Embryonic facial prominence (tissue), 1 donor: ENCODE measurements at regions not wholly inside any gene's neighbourhood (a gene's known extent, or its start where the extent isn't known, plus 50 kb on each side); places are given as distances from the start of the nearest gene placed in this dataset.

Experiments
- DNase-seq: peaks from one replicate; pipeline ENCODE4 v3.0.0-alpha.2; 2016; ENCODE audit errors: extremely low spot score

DNA sequence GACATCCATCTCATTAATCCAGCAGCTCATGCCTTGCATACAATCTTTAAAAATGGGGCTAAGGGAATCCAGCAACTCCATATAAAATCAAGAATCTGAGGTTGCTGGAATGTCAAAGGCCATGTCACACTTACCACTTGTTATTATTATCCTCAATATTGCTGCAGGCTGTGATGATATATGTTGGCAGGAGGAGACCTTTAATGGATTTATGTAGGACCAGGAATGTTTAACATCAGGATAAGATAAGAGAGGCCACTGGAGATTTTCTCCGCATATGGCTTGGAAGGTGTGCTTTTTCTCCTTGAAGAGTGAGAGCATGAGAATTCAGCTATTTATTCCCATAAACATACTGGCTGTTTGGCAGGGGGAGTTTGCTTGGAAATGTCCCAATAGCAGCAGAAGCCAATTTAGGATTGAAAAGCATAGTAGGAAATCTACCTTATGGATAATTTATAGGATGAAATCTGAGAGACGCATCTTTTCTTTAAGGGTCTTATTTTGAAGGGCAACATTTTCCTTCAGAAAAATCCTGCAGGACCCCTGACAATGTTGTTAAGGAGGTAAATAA is 481.4 kb downstream of the AGTPBP1 start:
- no peak for DNase-seq

DNA sequence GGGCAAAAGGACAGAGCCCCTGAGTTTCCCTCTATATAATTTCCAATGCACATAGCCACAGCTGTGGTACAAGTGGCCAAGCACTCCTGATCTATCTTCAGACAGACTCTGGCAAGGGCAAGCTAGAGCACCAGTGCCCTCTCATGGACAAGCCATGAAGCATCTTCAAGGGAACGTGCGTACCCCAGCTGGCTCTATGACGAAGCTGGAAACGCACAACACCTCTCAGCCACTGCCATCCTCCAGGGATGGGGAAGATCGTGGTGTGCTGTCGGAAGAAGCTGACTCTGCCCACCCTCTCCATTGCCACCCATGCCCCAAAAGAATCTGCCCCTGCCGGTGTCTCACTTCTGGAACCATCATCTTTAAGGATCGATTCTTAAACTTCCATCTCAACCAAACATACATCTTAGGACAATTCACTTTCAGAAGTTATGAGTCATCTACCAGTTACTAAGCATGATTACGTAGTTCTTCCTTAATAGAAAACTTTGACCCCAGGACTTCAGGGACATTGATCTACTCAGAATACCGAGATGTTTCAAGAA is 482.9 kb downstream of the AGTPBP1 start:
- peak; percentile 44 for DNase-seq

DNA sequence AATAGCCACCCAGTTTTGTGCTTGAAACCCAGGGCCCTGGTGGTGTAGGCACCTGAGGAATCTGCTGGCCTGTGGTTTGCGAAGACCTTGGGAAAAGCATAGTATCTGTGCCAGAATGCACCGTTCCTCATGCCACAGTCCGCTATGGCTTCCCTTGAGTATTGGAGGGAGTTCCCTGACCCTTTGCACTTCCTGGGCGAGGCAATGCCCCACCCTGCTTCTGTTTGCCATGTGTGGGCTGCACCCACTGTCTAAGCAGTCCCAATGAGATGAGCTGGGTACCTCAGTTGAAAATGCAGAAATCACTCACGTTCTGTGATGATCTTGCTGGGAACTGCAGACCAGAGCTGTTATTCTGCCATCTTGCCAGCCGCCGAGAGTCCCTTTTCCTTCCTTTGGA is 483.5 kb downstream of the AGTPBP1 start:
- no peak for DNase-seq

DNA sequence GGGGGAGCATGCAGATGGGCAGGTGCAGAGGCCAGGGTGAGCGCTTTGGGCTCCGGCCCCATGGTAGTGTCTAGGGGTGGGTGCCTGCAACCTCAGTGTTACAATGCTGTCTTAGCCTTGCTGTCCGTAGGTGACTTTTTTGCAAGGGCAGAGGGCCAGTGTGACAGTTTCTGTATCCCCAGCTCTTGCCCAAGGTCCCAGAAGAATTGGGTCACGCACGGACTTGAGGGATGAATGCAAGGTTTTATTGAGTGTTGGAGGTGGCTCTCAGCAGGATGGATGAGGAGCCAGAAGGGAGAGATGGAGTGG is 492.5 kb downstream of the AGTPBP1 start:
- no peak for DNase-seq

DNA sequence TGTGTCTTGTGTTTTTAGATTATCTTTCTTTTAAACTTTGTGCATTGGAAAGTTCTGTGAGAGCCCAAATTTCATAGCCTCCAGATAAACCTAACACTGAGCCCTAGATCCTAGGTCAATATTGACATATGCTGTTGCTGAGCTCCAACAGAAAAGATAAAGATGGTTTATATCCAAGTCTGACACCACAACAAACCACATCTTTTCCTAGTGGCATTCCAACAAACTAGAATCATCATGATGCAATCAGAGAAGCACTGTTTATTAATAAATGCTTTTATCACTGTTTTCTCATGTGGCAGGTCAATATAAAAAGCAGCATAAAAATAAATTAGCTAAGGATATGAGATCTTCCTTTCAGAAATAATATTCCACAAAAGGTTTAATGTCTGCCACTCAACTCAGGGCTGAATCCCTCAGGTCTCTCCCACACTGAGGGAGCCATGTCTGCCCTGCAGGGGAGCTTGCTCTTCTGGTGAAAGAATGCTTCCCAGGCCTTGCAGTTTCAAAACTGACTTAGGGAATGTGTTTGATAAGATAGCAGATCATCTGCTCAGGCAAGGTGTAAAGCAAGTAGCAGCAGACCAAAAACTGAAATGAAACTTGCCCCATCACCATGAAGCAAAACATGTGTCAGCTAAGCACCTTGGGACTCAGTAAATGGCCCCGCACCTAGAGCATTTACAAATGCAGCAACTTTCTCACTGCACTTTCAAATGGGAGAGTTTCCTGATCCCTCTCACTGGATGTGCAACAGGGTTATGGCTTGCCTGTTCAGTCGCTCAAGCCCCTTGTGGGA is 493.0 kb downstream of the AGTPBP1 start:
- DNase-seq, result no peak

DNA sequence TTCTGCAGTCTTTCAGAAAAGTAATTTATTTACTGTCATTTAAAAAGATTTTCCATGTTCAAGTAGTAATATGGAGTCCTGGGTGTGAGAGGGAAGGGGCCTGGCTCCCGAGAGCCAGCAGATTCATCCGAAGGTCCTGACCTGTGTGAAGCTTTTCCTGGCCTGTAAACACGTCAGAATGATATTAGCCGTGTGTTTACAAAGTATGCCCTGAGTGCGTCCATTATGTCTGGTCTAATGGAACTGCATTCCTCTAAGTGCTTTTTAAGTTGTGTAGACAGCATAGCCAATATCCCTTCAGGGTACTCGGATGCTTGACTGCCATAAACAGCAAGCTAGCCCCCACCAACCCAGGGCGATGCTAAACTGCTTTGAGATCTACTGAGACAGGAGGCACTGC is 495.2 kb downstream of the AGTPBP1 start:
- no peak for DNase-seq

DNA sequence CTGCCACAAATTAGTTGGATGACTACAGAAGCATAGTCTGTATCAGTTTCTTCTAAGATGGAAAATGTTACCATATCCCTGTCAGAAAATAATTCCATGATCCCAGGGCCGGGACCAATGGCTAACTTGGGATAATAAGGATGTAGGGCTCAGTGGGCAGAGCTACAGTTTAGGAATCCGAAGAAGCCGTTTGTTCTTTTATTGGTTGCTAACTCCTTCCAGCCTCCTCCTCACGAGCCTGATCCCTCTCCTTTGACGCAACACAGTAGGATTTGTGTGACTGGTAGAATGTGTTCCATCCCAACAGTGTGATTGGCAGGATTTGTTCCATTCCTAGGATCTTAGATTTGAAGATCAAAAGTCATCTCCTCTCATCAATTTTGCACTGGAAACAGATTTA is 496.9 kb downstream of the AGTPBP1 start:
- DNase-seq, result no peak

DNA sequence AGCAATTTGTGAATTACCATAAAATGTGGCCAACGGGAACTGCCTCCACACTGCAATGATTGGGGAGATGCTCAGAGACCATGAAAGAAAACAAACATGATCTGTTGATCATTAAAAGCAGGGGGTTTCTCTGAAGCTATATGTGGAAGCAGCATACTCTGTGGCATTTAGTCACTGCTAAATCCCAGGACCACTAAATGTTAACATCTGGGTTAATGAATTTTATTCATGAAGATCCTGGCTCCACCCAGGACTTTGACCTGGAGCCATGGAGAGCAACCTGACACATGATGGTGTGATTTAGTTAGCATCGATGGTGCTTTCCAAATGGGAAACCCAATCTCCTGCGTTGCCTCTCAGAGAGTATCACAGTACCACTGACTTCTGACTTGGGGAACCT is 497.8 kb downstream of the AGTPBP1 start:
- DNase-seq, result no peak

DNA sequence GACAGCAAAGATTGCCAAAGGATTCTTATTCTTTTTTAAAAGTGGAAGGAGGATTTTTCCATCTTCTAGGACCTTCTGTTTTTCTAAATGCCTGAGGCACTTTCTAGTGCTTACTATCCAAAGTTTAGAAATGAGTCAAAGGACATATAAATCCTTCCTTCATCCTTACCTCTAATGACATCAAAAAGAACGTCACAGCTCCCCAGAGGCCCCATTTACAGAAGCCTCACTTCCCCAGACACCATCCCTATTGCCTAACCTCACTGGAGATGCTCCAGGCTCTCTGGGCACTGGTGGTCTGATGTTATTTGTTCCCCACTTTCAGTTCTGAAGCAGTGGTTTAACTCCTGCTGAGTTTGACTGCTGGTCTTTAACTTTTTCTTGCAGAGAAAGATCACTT is 504.3 kb downstream of the AGTPBP1 start:
- no peak for DNase-seq

DNA sequence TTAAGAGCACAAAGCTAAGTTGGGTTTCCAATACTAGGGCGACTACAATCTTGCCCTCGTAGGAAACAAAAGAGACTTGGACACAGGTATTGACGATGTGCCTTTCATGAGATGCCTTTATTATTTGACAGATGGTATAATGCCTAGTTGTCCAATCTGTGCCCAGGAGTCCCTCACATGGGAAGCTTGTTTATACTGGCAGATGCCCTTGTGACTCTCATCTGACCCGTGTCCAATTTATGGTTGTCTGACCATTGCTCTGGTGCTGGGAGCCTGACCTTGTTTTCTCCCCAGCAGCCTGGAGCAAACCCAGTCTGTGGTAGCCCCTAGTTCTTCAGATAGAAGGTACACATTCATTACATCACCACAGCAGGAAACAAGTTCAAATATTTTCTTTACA is 511.7 kb downstream of the AGTPBP1 start:
- no peak for DNase-seq

DNA sequence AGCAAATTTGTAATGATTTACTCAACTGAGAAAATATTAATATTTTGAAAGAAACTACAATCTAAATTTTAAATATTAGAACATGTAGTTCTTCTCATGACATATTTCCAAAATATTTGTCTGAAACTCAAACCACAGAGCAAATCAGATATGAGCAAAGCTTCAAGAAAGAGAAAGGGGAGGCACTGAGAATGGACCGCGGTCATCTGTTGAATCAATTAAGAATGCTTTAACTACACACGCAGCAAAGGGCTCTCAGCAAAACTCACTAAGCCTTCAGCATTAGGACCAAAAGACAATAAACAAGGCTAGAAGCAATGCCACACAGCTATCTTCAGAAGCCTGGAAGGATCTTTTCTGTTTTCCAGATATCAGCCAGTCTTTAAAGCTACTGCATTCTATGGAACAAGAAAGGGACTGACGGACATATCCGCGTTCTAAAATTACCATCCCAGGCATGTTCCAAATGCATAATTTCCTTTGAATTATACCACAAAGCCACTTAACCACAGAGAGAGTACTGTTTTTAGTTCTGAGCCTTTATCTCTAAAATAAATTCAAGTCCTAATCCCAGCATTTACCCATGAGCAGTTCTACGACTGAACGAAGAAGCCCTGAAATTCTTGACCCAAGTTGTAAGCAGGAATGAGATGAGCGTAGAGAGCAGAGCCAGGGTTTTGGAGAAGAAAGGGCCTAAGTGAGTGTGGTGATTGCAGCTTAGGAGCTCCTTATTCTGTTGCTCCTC is 513.5 kb downstream of the AGTPBP1 start:
- DNase-seq, result no peak

DNA sequence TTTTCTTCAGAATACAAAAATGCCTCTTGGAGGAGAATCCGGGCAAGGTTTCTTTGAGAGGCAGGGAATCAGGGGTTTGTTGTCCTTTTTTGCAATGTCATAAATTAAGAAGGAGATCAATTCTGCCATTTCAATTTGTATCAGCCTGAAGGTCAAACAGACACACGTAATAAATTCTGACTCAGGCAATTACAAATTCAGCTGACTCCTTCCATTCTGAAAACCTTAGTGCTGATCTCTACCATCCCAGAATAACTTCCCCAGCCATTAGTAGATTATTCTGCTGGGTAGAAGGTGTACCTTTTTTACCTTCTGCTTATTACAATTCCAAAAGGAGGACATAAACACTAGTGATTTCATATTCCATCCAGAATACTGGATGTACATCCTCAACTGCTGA is 516.6 kb downstream of the AGTPBP1 start:
- no peak for DNase-seq

DNA sequence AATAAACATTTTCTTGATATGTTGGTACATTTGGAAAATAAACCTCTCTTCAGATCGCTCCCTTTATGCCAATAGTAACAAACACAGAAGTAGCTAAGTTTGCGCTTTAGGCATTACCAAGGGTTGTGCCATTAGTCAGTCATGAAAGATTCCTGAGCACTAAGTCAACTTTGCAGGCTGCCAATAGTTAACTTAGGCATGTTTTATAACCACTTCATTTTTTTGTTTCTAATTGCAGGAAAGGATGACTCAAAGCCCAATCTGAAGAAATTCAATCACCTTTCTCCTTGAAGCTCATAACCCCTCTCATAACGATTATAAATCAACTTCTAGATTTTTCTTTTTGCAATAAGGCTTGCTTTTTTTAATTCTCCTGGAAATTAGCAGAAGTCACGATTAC is 517.0 kb downstream of the AGTPBP1 start:
- no peak for DNase-seq

DNA sequence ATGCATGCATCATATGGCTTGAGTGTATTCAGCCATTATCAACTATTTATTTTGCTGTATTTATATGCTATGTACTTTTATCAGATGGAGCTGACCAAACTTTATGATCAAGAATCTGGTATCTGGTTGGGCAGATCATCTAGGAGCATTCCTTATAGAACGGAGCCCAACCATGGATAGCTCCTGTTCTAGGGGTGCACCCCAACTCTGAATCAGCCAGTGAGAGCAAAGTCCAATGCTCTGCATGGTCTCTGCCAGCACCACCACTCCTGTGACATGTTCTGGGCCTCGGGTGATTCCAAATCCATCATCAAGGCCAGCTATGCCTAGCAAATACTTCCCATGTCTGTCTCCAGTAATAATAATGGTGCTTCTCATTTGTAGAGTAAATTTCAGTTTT is 517.5 kb downstream of the AGTPBP1 start:
- DNase-seq, result no peak

DNA sequence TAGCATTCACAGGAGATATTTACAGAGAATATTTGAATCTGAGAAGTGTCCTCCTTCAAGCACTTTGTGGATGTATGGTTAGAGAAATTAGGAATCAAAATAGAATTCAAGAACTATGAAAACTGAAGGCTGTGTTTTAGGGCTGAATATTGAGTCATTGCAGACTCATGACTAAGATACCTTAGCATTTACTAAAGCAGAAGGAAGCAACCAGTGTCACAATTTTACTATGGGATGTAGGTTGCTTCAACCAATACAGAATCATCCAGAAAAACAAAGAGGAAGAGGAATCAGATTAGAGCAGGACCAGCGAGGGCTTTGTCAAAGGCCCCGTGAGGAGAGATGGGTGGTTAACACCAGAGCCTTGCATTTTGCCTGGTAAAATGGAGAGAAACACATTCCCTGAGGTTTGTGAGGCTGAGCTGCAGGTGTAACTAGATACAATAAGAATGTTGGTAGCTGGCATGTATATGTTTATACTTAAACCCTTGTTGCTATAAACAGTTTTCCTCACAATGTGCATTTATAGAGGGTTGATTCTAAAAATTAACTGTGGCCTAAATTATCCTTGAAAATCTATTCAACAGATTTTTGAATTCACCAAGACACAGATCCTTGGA is 518.1 kb downstream of the AGTPBP1 start:
- DNase-seq, result no peak

DNA sequence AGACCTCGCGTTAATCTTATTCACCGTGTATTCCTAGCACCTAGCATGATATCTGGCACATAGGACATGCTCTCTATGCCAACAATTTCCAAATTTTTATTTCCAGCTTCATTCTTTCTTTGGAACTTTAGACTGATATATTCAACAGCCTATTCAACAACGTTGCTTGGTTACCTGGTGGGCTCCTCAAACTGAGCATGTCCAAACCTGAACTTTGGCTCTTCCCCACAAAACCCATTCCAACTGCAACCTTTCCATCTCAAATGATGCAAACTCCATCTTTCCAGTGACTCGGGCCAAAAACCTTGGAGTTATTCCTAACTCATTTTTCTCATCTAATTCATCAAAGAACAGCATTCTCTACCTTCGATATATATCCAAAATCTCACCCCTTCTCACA is 525.2 kb downstream of the AGTPBP1 start:
- no peak for DNase-seq

DNA sequence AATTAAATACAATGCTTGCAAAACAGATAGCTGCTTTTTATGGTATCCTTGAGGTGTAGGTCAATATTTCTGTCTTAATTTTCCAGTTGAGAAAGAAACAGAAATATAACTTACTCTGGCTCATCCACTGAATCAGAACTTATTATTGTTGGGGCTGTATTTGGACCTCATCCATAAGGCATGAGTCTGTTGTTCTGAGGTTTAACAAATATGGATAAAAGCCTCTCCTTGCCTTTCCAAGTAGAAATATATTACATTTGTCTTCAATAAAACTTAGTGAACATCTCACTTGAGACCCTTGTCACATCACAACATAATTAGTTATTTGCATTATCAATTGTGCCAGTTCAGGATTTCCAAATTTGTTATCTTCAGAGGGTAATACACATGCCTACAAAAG is 525.8 kb downstream of the AGTPBP1 start:
- no peak for DNase-seq

DNA sequence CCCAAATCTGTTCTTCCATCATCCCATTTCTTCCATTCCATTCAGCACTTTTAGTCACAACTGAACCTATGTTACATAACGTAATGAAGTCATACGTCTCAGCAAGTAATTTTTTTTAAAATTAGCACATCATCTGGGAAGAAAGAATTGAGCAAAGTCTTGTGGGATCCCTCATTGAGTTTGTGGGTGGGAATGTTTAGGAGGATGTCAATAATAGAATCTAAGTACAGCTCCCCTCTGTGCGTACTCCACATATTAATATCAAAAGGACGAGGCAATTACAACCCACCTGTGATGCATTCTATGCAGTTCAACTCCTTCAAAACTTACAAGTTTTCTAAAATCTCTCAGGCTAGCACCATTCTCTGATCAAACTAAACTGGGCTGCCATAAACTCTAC is 526.3 kb downstream of the AGTPBP1 start:
- DNase-seq, result no peak

DNA sequence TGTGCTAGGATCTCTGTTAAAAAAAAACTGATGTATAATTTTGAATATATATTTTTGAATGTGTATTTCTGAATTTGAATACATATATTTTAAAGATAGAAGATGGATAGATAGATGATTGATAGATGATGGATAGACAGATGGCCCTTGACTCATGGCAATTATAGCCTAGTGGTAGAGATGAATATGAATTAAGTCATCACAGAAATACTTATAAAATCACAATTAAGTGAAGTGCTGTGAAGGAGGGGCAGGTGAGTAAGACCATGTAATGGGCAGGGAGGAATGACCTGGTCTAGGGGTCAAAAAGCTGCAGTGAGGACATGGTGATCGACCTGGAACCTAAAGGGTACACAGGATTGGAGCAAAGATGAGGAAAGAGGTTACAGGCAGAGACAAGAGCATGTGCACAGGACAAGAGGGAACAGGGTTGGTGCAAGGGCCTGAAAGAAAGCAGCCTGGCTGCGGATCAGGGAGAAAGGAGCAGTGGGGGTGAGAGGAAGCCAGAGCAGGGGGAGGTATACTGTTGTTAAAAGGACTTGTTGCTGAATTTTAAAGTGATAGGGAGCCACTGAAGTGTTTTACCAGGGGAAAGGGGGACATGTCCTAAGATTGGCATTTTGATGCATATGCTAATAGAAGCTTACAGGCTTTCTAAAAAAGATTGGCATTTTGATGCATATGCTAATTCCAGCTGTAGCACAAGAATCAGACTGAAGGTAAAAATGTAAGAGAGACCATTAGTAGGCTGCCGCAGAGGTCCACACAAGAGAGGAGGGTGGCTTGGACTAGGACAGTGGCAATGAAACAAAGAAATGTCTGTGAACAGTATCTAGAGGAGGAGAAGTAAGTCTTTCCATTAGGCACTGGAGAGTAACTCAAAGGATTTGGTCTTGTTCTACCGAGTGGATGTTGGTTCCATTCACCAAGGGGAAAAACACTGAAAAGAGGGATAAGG is 527.8 kb downstream of the AGTPBP1 start:
- no peak for DNase-seq

DNA sequence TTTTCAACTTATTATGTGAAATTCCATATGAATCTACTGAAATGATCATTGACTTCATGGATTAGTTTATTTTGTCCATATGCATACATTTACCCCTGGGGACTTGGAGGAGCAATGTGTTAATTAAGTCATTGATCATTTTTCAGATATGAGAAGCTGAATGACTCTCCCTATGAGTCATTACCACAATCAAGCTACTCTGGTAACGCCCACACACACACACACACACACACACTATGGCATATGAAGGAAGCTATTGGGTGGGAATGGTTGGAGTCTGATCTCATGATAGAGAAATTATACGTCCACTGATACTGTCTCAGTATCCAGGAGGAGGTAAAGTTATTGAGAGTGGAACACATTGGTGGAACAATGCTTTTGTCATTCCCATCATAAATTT is 528.9 kb downstream of the AGTPBP1 start:
- DNase-seq, result no peak

DNA sequence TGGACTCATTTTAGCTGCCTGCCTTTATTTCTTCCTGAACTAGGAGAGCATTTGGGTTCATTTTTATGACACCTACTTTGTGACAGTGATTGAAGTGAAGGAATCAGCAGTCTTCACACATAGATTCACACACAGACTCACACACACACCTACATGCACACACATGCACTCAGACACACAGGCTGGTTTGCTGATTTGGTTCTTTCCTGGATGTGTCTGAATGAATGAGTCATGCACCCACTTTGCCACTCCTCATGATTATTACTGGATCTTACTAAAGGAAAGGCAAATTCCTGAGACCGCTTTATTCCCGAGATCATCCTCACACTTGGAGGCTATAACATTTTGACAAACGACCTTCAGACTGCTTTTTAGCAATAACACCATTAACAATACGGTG is 529.5 kb downstream of the AGTPBP1 start:
- DNase-seq, result no peak
